Left colon (tissue), 2 donors: ENCODE measurements at regions not wholly inside any gene's neighbourhood (a gene's known extent, or its start where the extent isn't known, plus 50 kb on each side); places are given as distances from the start of the nearest gene placed in this dataset.
"Not testable (repeated sequence)": the region's sequence is repeated elsewhere in the genome, so short reads cannot be mapped to it uniquely, and the experiment has no call there.

Source experiments
- ATAC-seq: fragments of 200-7000 bp; cut with Tn5 transposase; one replicate; pipeline ENCODE4 v1.9.1; 2020; ENCODE audit warnings: mild to moderate bottlenecking, moderate library complexity
- DNase-seq, 2 donors: peaks; one replicate each; pipeline ENCODE4 v3.0.0-alpha.2; 2020
- intact Hi-C, 2 donors: fragments of 100-400 bp; cut with DNase I in 1 of 2; cut with micrococcal nuclease in 1 of 2; formaldehyde crosslinking; loops; one replicate each; pipeline versions ENCODE4 v1.11.2 to v1.14.0; 2022; cut with DNase I, micrococcal nuclease
- donor health status: DM: no; HTN: no; CAD: no.
- donor health status: DM: yes; HTN: yes; CAD: no.

DNA sequence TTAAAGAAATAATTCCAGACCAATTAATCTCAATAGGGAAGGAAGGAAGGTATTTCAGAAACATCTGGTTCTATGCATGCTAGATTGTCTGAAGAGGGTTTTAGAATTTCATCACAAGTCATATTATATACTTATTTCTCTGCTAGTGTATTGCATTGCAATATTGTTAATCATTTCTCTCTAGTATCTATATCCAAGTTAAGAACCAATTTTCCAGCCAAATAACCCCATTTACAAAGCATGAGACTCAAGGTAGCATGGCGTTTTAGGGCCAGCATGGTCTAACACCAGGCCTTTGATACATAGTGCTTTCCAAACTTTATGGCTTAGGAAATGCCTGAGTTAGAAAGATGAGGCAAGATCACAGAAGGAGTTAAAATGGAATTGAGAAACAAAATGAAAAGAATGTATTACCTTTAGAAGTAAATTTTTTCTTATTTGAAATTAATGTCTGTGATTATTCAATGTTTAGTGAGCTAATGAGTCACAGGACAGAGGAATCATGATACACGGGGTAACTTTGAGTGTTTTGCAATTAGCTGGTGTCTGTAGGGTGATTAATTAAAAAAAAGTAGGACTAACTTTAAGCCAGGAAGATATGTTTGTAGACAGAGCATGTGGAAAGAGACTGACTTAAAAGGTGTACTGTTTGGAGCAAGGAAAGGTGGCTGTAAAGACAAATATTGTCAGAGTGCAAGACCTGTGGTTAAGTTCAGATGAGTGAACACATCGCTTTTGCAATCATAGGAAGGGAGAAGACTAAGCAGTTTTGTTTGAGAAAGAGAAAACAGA is 1006.2 kb upstream of the CITED2 start:
- ATAC-seq (no peak), DNase-seq (no peak)
- intact Hi-C loops: no loop called here

DNA sequence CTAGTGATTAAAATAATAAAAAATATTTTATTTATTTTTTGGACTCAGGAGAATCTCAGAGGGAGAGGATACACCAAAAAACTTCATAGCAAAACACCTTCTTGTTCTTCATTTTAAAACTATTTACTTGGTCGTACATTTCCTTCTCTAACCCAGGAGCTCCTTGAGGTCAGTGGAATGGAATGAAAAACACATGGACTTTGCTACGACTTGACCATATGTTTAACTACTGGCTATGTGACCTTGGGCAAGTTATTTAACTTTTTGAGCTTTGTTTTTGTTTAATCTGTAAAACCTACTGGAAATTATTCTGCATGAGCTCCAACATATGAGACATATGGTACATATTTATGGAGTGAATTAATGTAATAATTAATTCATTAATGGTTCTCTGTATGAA is 1005.5 kb upstream of the CITED2 start:
- ATAC-seq: no peak
- DNase-seq: no peak
- intact Hi-C loops: no loop called here

DNA sequence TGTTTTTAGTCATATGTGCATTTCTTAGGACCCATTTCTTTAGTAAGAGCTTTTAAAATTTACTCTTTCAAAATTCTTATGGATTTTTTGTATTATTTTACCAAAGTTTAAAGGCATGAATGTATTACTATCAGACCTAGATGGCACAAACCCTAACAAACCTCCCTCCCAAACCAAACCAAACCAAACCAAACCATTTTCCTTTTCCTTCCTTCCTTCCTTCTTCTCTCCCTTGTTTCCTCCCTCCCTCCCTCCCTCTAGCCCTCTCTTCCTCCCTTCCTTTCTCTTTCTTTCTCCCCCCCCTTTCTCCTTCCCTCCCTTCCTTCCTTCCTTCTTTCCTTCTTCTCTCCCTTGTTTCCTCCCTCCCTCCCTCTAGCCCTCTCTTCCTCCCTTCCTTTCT is 1001.8 kb upstream of the CITED2 start:
- no peak for ATAC-seq
- no peak for DNase-seq
- intact Hi-C loops: no loop called here

DNA sequence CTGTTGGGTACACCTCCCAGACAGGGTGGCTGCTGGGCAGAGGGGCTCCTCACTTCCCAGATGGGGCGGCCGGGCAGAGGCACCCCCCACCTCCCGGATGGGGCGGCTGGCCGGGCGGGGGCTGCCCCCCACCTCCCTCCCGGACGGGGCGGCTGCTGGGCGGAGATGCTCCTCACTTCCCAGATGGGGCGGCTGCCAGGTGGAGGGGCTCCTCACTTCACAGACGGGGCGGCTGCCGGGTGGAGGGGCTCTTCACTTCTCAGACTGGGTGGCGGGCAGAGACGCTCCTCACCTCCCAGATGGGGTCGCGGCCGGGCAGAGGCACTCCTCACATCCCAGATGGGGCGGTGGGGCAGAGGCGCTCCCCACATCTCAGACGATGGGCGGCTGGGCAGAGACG is 999.3 kb upstream of the CITED2 start:
- intact Hi-C loops, ATAC-seq, DNase-seq: not testable (repeated sequence)

- ATAC-seq: no peak
- DNase-seq: no peak
- intact Hi-C loops: no loop called here
These were observed 997.6 kb upstream of the CITED2 start for GRCh38 chr6:140372064-140372463.

GRCh38 chr6:140370976-140371870 is 996.8 kb upstream of the CITED2 start:
- DNase-seq (no peak), ATAC-seq (no peak)
- intact Hi-C loops: no loop called here

- intact Hi-C loops: no loop called here
- ATAC-seq (no peak), DNase-seq (no peak)
These were observed 996.0 kb upstream of the CITED2 start for GRCh38 chr6:140370441-140370840.

DNA sequence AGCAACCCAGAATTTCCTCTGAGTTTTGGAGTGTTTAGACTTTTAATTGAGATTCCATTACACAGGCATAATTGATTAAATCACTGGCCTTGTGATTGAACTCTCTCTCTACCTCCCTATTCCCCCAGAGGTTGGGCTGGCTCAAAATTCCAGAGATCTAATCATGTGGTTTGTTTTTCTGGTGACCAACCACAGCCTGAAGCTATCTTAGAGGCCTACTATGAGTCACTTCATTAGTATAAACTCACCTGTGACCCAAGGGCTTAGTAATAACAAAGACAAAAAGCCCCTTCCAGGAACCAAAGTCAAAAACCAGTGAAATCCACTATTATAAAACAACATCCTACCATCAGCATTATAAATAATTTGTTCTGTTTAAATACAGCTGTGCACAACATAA is 992.5 kb upstream of the CITED2 start:
- DNase-seq (no peak), ATAC-seq (no peak)
- intact Hi-C loops: no loop called here

GRCh38 chr6:140364916-140365315 is 990.5 kb upstream of the CITED2 start:
- DNase-seq: no peak
- ATAC-seq: no peak
- intact Hi-C loops: no loop called here

GRCh38 chr6:140360651-140361050 is 986.2 kb upstream of the CITED2 start:
- ATAC-seq: no peak

GRCh38 chr6:140355476-140355875 is 981.0 kb upstream of the CITED2 start:
- ATAC-seq (no peak), DNase-seq (no peak)
- intact Hi-C loops: no loop called here

More at GRCh38 chr6:140360651-140361050, 986.2 kb upstream of the CITED2 start:
- no peak for DNase-seq
- intact Hi-C loops: no loop called here

DNA sequence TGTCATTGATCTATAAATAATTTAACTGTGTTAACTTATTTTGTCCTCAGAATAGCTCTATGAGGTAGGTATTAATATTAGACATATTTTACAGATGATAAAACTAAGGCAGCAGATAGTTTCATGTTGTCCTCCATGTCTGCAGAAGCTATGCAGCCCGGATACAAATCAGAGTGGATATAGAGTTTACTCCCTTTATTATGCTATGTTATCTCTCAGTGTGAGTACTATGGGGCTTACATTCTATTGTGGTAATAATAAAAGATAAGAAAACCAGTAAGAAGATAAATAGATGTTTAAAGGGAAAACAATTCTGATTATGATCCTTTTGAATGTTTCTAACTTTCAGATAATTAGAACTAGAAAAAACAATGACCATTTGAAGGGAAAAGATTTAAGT is 979.8 kb upstream of the CITED2 start:
- no peak for ATAC-seq
- intact Hi-C loops: no loop called here
- no peak for DNase-seq

GRCh38 chr6:140353536-140353935 is 979.1 kb upstream of the CITED2 start:
- ATAC-seq (no peak), DNase-seq (no peak)
- intact Hi-C loops: no loop called here

- no peak for ATAC-seq
- DNase-seq: no peak
- intact Hi-C loops: no loop called here
These were observed 972.0 kb upstream of the CITED2 start for GRCh38 chr6:140346428-140346827.

DNA sequence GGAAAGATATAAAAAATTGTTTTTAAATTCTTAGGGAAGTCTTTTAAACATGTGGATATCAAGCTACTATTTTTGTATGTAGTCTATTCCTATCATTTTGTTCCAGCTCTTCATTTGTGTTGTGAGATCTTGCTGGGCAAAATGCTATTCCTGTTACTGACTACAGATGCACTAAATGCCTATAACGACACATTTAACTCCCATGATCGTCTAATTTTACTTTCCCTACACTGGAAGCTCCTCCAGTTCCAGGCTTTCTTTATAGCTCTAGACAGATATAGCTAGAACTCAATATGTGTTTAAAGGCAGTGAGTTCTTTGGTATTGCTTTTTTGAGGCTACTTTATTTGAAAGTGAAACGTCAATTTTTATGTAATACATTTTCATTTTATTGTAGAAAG is 971.5 kb upstream of the CITED2 start:
- intact Hi-C loops: no loop called here
- ATAC-seq: no peak
- DNase-seq: no peak

GRCh38 chr6:140344142-140344913 is 969.9 kb upstream of the CITED2 start:
- intact Hi-C loops: no loop called here

GRCh38 chr6:140343128-140343527 is 968.7 kb upstream of the CITED2 start:
- intact Hi-C loops: no loop called here
- ATAC-seq (no peak), DNase-seq (no peak)

More at GRCh38 chr6:140344142-140344913, 969.9 kb upstream of the CITED2 start:
- ATAC-seq: no peak
- DNase-seq: no peak

- intact Hi-C loops: no loop called here
- DNase-seq: no peak
- ATAC-seq: no peak
These were observed 966.8 kb upstream of the CITED2 start for GRCh38 chr6:140341272-140341671.

DNA sequence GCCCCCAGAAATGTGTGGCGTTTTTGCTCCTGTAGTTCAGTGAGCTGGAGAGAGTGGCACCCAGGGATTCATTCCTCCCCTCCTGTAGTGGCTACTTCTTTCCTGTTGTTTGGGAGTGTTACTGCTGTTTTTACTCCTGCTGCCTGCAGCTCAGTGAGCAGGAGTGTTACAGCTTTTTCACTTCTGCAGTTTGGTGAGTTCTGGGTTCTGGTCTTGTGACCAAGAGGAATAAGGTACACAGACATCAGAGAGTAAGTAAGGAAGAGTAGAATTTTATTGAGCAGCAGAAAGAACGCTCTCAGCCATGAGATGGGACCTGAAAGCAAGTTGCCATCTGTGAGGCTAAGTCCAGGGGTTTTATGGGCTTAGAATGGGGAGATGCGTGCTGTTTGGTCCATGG is 966.3 kb upstream of the CITED2 start:
- ATAC-seq (no peak), DNase-seq (no peak)
- intact Hi-C loops: no loop called here
